ENCODE measurements at regions not wholly inside any gene's neighbourhood (a gene's known extent, or its start where the extent isn't known, plus 50 kb on each side); places are given as distances from the start of the nearest gene placed in this dataset.
"Not testable (repeated sequence)": the region's sequence is repeated elsewhere in the genome, so short reads cannot be mapped to it uniquely, and the experiment has no call there.

DNA sequence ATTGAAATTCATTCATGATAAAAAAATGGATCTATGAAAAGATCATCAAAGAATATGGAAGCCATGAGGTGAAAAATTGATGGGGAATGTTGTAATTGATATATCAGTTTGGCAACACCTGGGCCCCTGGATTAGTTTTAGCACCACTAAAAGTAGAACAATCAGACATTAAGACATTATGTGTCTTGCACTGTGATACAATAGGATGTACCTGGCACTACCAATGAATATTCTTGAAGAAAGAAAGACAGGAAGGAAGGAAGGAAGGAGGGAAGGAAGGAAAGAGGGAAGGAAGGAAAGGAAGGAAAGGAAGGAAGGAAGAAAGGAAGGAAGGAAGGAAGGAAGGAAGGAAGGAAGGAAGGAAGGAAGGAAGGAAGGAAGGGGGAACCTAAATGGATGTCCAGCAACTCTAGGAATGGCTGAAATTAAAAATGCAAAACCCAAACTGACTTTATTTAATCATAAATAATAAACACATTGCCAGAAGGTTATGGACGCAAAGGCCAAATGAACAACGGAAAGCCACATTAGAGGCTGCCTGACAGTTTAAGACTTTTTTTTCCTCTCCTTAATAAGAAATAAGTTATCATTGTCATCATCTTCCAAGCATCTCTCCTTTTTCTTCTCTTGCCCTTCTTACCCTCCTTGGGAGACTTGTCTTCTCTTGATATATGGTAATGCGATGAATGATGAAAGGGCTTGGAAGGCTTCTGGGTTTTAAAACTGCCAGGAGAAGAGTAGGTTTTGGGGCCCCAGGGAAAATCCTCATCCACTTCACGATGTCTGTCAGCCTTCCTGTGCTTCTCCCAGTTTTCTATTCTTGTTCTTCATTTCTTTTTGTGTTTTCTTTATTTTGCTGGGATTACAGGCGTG is 224.4 kb downstream of the EXOC5 start:
- TF ChIP-seq POLR2AphosphoS5 (IDR thresholded peaks at IDR 0.05); POLR2A (IDR thresholded peaks at IDR 0.05; ENCODE audit: low read depth): not testable (repeated sequence)
